ENCODE measurements at regions not wholly inside any gene's neighbourhood (a gene's known extent, or its start where the extent isn't known, plus 50 kb on each side); places are given as distances from the start of the nearest gene placed in this dataset.

GRCh38 chr7:98687111-98687751 is 70.1 kb downstream of the NPTX2 start:
- ATAC-seq (no peak), DNase-seq (no peak)
- intact Hi-C loops (cut with micrococcal nuclease), result no loop called here
- Mint-ChIP-seq H3K4me3 (no peak overlapping the region), H3K36me3 (peaks cover 0 to 12% (median 7%) of the 10 kb centered on the region in 5 donors), H3K4me1 (no peaks in the 10 kb centered on the region), H3K27ac (no peak overlapping the region), H3K9me3 (peaks cover 17 to 65% (median 25%) of the 10 kb centered on the region in 11 donors), H3K27me3 (peaks cover under 1 to 19% (median 3%) of the 10 kb centered on the region in 5 donors)
- no peaks in the 10 kb centered on the region for H3K36me3 ChIP-seq (ENCODE audit: control insufficient read depth in 2 of 3, insufficient read depth in 3 of 3, low read length in 3 of 3)
- no peaks in the 10 kb centered on the region for H3K27me3 ChIP-seq (ENCODE audit: control insufficient read depth in 2 of 2, insufficient read depth in 2 of 2, low read length in 2 of 2)
- ChIA-PET POLR2A (no interaction called here), CTCF (no interaction called here)
- no peaks in the 10 kb centered on the region for H3K9me3 ChIP-seq (ENCODE audit: control insufficient read depth in 2 of 3, low read length in 3 of 3)
- no peaks in the 10 kb centered on the region for H3K4me1 ChIP-seq (ENCODE audit: control insufficient read depth in 2 of 2, insufficient read depth in 2 of 2, low read length in 2 of 2)
- H3K4me3 ChIP-seq (ENCODE audit: low read length), result no peak overlapping the region
- no peak overlapping the region for H3K27ac ChIP-seq (ENCODE audit: low read depth, low read length)

- Mint-ChIP-seq H3K36me3 (peaks cover 0 to 15% (median 4%) of the 10 kb centered on the region in 5 donors), H3K9me3 (peaks cover 18 to 71% (median 26%) of the 10 kb centered on the region in 11 donors), H3K4me3 (no peak overlapping the region), H3K27ac (no peak overlapping the region), H3K4me1 (no peaks in the 10 kb centered on the region), H3K27me3 (peaks cover 0 to 10% (median 5%) of the 10 kb centered on the region in 5 donors)
- ATAC-seq (no peak), DNase-seq (no peak)
- intact Hi-C loops (cut with micrococcal nuclease), result no loop called here
- CTCF ChIA-PET, result no interaction called here
- no peak overlapping the region for H3K27ac ChIP-seq (ENCODE audit: low read depth, low read length)
- no peaks in the 10 kb centered on the region for H3K27me3 ChIP-seq (ENCODE audit: control insufficient read depth in 2 of 2, insufficient read depth in 2 of 2, low read length in 2 of 2)
- no peaks in the 10 kb centered on the region for H3K4me1 ChIP-seq (ENCODE audit: control insufficient read depth in 2 of 2, insufficient read depth in 2 of 2, low read length in 2 of 2)
- peaks cover 0 to 4% (median 0%) of the 10 kb centered on the region in 3 experiments for H3K9me3 ChIP-seq (ENCODE audit: control insufficient read depth in 2 of 3, low read length in 3 of 3)
- H3K4me3 ChIP-seq (ENCODE audit: low read length), result no peak overlapping the region
- POLR2A ChIA-PET, result no interaction called here
- H3K36me3 ChIP-seq (ENCODE audit: control insufficient read depth in 2 of 3, insufficient read depth in 3 of 3, low read length in 3 of 3), result no peaks in the 10 kb centered on the region
These were observed 74.5 kb downstream of the NPTX2 start for GRCh38 chr7:98691619-98692018.

- H3K9me3 ChIP-seq (ENCODE audit: control insufficient read depth in 2 of 3, low read length in 3 of 3), result peaks cover 0 to 4% (median 0%) of the 10 kb centered on the region in 3 experiments
- ChIA-PET CTCF (no interaction called here), POLR2A (no interaction called here)
- peaks cover 0 to 18% (median 5%) of the 10 kb centered on the region in 5 donors for H3K27me3 Mint-ChIP-seq
- intact Hi-C loops (cut with micrococcal nuclease), result no loop called here
- no peak overlapping the region for H3K4me3 Mint-ChIP-seq
- H3K27ac ChIP-seq (ENCODE audit: low read depth, low read length), result no peak overlapping the region
- H3K4me3 ChIP-seq (ENCODE audit: low read length), result no peak overlapping the region
- no peak overlapping the region for H3K27ac Mint-ChIP-seq
- ATAC-seq, result no peak
- H3K36me3 ChIP-seq (ENCODE audit: control insufficient read depth in 2 of 3, insufficient read depth in 3 of 3, low read length in 3 of 3), result no peaks in the 10 kb centered on the region
- H3K36me3 Mint-ChIP-seq, result peaks cover 0 to 3% (median 0%) of the 10 kb centered on the region in 5 donors
- no peak for DNase-seq
- no peaks in the 10 kb centered on the region for H3K4me1 Mint-ChIP-seq
- H3K27me3 ChIP-seq (ENCODE audit: control insufficient read depth in 2 of 2, insufficient read depth in 2 of 2, low read length in 2 of 2), result no peaks in the 10 kb centered on the region
- peaks cover 4 to 34% (median 15%) of the 10 kb centered on the region in 11 donors for H3K9me3 Mint-ChIP-seq
- no peaks in the 10 kb centered on the region for H3K4me1 ChIP-seq (ENCODE audit: control insufficient read depth in 2 of 2, insufficient read depth in 2 of 2, low read length in 2 of 2)
These were observed 80.0 kb downstream of the NPTX2 start for GRCh38 chr7:98697083-98697482.

GRCh38 chr7:98697485-98698240 is 80.6 kb downstream of the NPTX2 start:
- POLR2A ChIA-PET, result no interaction called here
- Histone ChIP-seq H3K36me3 (ENCODE audit: control insufficient read depth in 2 of 3, insufficient read depth in 3 of 3, low read length in 3 of 3) (no peaks in the 10 kb centered on the region), H3K4me1 (ENCODE audit: control insufficient read depth in 2 of 2, insufficient read depth in 2 of 2, low read length in 2 of 2) (no peaks in the 10 kb centered on the region), H3K4me3 (ENCODE audit: low read length) (no peak overlapping the region), H3K9me3 (ENCODE audit: control insufficient read depth in 2 of 3, low read length in 3 of 3) (peaks cover 0 to 4% (median 0%) of the 10 kb centered on the region in 3 experiments), H3K27ac (ENCODE audit: low read depth, low read length) (no peak overlapping the region), H3K27me3 (ENCODE audit: control insufficient read depth in 2 of 2, insufficient read depth in 2 of 2, low read length in 2 of 2) (no peaks in the 10 kb centered on the region)
- H3K27me3 Mint-ChIP-seq, result peaks cover 0 to 18% (median 5%) of the 10 kb centered on the region in 5 donors
- peaks cover 0 to 3% (median 0%) of the 10 kb centered on the region in 5 donors for H3K36me3 Mint-ChIP-seq
- no peak overlapping the region for H3K27ac Mint-ChIP-seq
- no peak for DNase-seq
- no peaks in the 10 kb centered on the region for H3K4me1 Mint-ChIP-seq
- peaks cover 4 to 29% (median 13%) of the 10 kb centered on the region in 11 donors for H3K9me3 Mint-ChIP-seq
- CTCF ChIA-PET, result no interaction called here
- H3K4me3 Mint-ChIP-seq, result no peak overlapping the region
- intact Hi-C loops (cut with micrococcal nuclease), result no loop called here
- ATAC-seq, result no peak

GRCh38 chr7:98698976-98699375 is 81.9 kb downstream of the NPTX2 start:
- Mint-ChIP-seq H3K9me3 (peaks cover 4 to 22% (median 13%) of the 10 kb centered on the region in 11 donors), H3K36me3 (peaks cover 0 to 3% (median 0%) of the 10 kb centered on the region in 5 donors), H3K27ac (no peak overlapping the region), H3K4me1 (no peaks in the 10 kb centered on the region), H3K27me3 (peaks cover 0 to 23% (median 5%) of the 10 kb centered on the region in 5 donors), H3K4me3 (no peak overlapping the region)
- Histone ChIP-seq H3K9me3 (ENCODE audit: control insufficient read depth in 2 of 3, low read length in 3 of 3) (peaks cover 0 to 4% (median 0%) of the 10 kb centered on the region in 3 experiments), H3K36me3 (ENCODE audit: control insufficient read depth in 2 of 3, insufficient read depth in 3 of 3, low read length in 3 of 3) (no peaks in the 10 kb centered on the region), H3K27ac (ENCODE audit: low read depth, low read length) (no peak overlapping the region), H3K27me3 (ENCODE audit: control insufficient read depth in 2 of 2, insufficient read depth in 2 of 2, low read length in 2 of 2) (no peaks in the 10 kb centered on the region), H3K4me1 (ENCODE audit: control insufficient read depth in 2 of 2, insufficient read depth in 2 of 2, low read length in 2 of 2) (no peaks in the 10 kb centered on the region), H3K4me3 (ENCODE audit: low read length) (no peak overlapping the region)
- no peak for DNase-seq
- POLR2A ChIA-PET, result no interaction called here
- intact Hi-C loops (cut with micrococcal nuclease), result no loop called here
- no peak for ATAC-seq
- CTCF ChIA-PET, result interaction anchor here (0.6 kb wide), 1 partner anchor 517 kb away, joined by 4 read pairs; no protein-coding TSS in a partner anchor

DNA sequence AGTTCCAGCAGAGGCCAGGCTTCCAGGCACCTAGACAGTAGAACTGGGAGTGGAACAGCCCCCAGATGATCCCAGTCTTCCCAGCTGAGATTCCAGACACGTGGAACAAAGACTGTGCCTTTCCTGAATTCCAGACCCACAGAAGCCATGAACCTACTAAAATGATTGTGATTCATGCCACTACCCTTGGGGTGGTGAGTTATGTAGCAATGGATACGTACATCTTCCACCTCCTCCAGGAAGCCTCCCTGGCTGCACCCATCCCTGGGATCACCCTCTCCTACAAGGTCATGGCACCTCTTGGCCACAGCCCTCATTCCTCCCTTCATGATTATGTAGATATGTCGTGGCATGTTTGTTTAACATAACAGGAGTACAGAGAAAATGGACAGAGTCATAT is 83.4 kb downstream of the NPTX2 start:
- ChIA-PET POLR2A (no interaction called here), CTCF (no interaction called here)
- Mint-ChIP-seq H3K27me3 (peaks cover 0 to 23% (median 1%) of the 10 kb centered on the region in 5 donors), H3K36me3 (peaks cover 0 to 1% (median 0%) of the 10 kb centered on the region in 5 donors), H3K27ac (no peak overlapping the region), H3K4me3 (no peak overlapping the region), H3K4me1 (no peaks in the 10 kb centered on the region), H3K9me3 (peaks cover 3 to 17% (median 10%) of the 10 kb centered on the region in 11 donors)
- intact Hi-C loops (cut with micrococcal nuclease), result no loop called here
- no peaks in the 10 kb centered on the region for H3K27me3 ChIP-seq (ENCODE audit: control insufficient read depth in 2 of 2, insufficient read depth in 2 of 2, low read length in 2 of 2)
- no peak overlapping the region for H3K4me3 ChIP-seq (ENCODE audit: low read length)
- no peaks in the 10 kb centered on the region for H3K36me3 ChIP-seq (ENCODE audit: control insufficient read depth in 2 of 3, insufficient read depth in 3 of 3, low read length in 3 of 3)
- H3K27ac ChIP-seq (ENCODE audit: low read depth, low read length), result no peak overlapping the region
- ATAC-seq (no peak), DNase-seq (no peak)
- H3K4me1 ChIP-seq (ENCODE audit: control insufficient read depth in 2 of 2, insufficient read depth in 2 of 2, low read length in 2 of 2), result no peaks in the 10 kb centered on the region
- H3K9me3 ChIP-seq (ENCODE audit: control insufficient read depth in 2 of 3, low read length in 3 of 3), result peaks cover 0 to 4% (median 0%) of the 10 kb centered on the region in 3 experiments
